GM23338 (cell line): ENCODE measurements at regions not wholly inside any gene's neighbourhood (a gene's known extent, or its start where the extent isn't known, plus 50 kb on each side); places are given as distances from the start of the nearest gene placed in this dataset.

Experiments
- ATAC-seq: fragments of 200-7000 bp; cut with Tn5 transposase; 3 replicates; pipeline ENCODE4 v1.9.1; 2020
- DNase-seq: peaks from one replicate; pipeline ENCODE4 v3.0.0-alpha.2; 2015; ENCODE audit warnings: low spot score
- H2AFZ ChIP-seq: fragments of 200-600 bp; sonication (generic); 2 replicates; pipeline ENCODE4 v1.8.0; 2016; ENCODE audit warnings: antibody characterized with exemption, mild to moderate bottlenecking, moderate library complexity
- H3F3A ChIP-seq: fragments of 200-600 bp; sonication (generic); replicated peaks from 2 replicates; pipeline ENCODE4 v1.8.0; 2017; ENCODE audit warnings: antibody characterized with exemption, mixed run types, low read depth
- H3K27ac ChIP-seq: fragments of 200-600 bp; sonication (generic); 2 replicates; pipeline ENCODE4 v1.6.1; 2016; ENCODE audit warnings: low read depth
- H3K27me3 ChIP-seq: fragments of 200-600 bp; sonication (generic); 2 replicates; pipeline ENCODE4 v1.8.0; 2016; ENCODE audit warnings: mild to moderate bottlenecking, mixed run types, moderate library complexity; ENCODE audit not compliant: insufficient read depth
- H3K36me3 ChIP-seq: fragments of 200-600 bp; sonication (generic); 2 replicates; pipeline ENCODE4 v1.8.0; 2016; ENCODE audit warnings: mild to moderate bottlenecking; ENCODE audit not compliant: insufficient read depth
- H3K4me1 ChIP-seq: fragments of 200-600 bp; sonication (generic); 2 replicates; pipeline ENCODE4 v1.8.0; 2016; ENCODE audit warnings: mild to moderate bottlenecking, moderate library complexity; ENCODE audit not compliant: insufficient read depth
- H3K4me2 ChIP-seq: fragments of 200-600 bp; sonication (generic); 2 replicates; pipeline ENCODE4 v1.7.1; 2017; ENCODE audit warnings: mixed run types
- H3K4me3 ChIP-seq: fragments of 200-600 bp; sonication (generic); 2 replicates; pipeline ENCODE4 v1.6.1; 2016; ENCODE audit warnings: mixed run types
- H3K79me2 ChIP-seq: fragments of 200-600 bp; sonication (generic); replicated peaks from 2 replicates; pipeline ENCODE4 v1.8.0; 2017; ENCODE audit warnings: mild to moderate bottlenecking; ENCODE audit not compliant: insufficient read depth
- H3K9me2 ChIP-seq: fragments of 200-600 bp; sonication (generic); 2 replicates; pipeline ENCODE4 v1.8.0; 2017; ENCODE audit not compliant: insufficient read depth
- H4K20me1 ChIP-seq: fragments of 200-600 bp; sonication (generic); replicated peaks from 2 replicates; pipeline ENCODE4 v1.8.0; 2017; ENCODE audit warnings: mild to moderate bottlenecking; ENCODE audit not compliant: insufficient read depth
- H3K27ac Mint-ChIP-seq: 2 replicates; pipeline ENCODE4 v1.8.0; 2020; ENCODE audit warnings: inconsistent platforms, mild to moderate bottlenecking, moderate library complexity, mixed read lengths
- H3K27me3 Mint-ChIP-seq: 3 replicates; pipeline ENCODE4 v1.8.0; 2022; ENCODE audit warnings: low read depth, mild to moderate bottlenecking, moderate library complexity, mixed read lengths, inconsistent platforms; ENCODE audit not compliant: insufficient read depth, poor library complexity
- H3K36me3 Mint-ChIP-seq: 3 replicates; pipeline ENCODE4 v1.8.0; 2021; ENCODE audit warnings: low read depth, mild to moderate bottlenecking, inconsistent platforms, moderate library complexity, mixed read lengths
- H3K4me1 Mint-ChIP-seq: 3 replicates; pipeline ENCODE4 v1.8.0; 2020; ENCODE audit warnings: mild to moderate bottlenecking, inconsistent platforms, mixed read lengths
- H3K4me3 Mint-ChIP-seq: 3 replicates; pipeline ENCODE4 v1.8.0; 2021; ENCODE audit warnings: moderate library complexity, mild to moderate bottlenecking, inconsistent platforms, mixed read lengths
- H3K9me3 Mint-ChIP-seq: 3 replicates; pipeline ENCODE4 v1.8.0; 2020; ENCODE audit warnings: moderate library complexity, mild to moderate bottlenecking, inconsistent platforms, mixed read lengths
- CREB1 ChIP-seq: fragments of 250-450 bp; sonication (Bioruptor Pico); IDR thresholded peaks from 2 replicates; pipeline ENCODE4 v1.5.0; 2020; ENCODE audit warnings: low read depth, mild to moderate bottlenecking, moderate library complexity
- EZH2phosphoT487 ChIP-seq: fragments of 200-600 bp; sonication (generic); IDR thresholded peaks from one replicate; pipeline ENCODE4 v1.8.1; 2018; ENCODE audit warnings: antibody characterized with exemption; ENCODE audit not compliant: unreplicated experiment
- JUNB ChIP-seq: IDR thresholded peaks from one replicate; pipeline ENCODE4 v1.6.1; 2016; ENCODE audit warnings: antibody characterized with exemption; ENCODE audit not compliant: unreplicated experiment
- NANOG ChIP-seq: IDR thresholded peaks from 2 replicates; pipeline ENCODE4 v1.6.1; 2016; ENCODE audit warnings: antibody characterized with exemption, borderline replicate concordance
- POLR2AphosphoS5 ChIP-seq: IDR thresholded peaks from 2 replicates; pipeline ENCODE4 v1.6.1; 2016; ENCODE audit warnings: antibody characterized with exemption, low read depth
- STAT1 ChIP-seq: IDR thresholded peaks from one replicate; pipeline ENCODE4 v1.6.1; 2016; ENCODE audit warnings: antibody characterized with exemption; ENCODE audit not compliant: unreplicated experiment
- ZNF114 ChIP-seq: fragments of 250-450 bp; sonication (Bioruptor Pico); IDR thresholded peaks from 2 replicates; pipeline ENCODE4 v1.5.0; 2020; ENCODE audit warnings: mild to moderate bottlenecking, moderate library complexity
- ZNF331 ChIP-seq: fragments of 250-450 bp; sonication (Bioruptor Pico); IDR thresholded peaks from 2 replicates; pipeline ENCODE4 v1.5.0; 2020; ENCODE audit warnings: low read depth, mild to moderate bottlenecking, moderate library complexity
- TF ChIP-seq, protein P1 (sequence below): fragments of 250-450 bp; sonication (Bioruptor Pico); IDR thresholded peaks from 2 replicates; pipeline ENCODE4 v1.5.0; 2020; ENCODE audit warnings: mild to moderate bottlenecking, moderate library complexity
- TF ChIP-seq, protein P2 (sequence below): IDR thresholded peaks from 2 replicates; pipeline ENCODE4 v1.6.1; 2016; ENCODE audit warnings: antibody characterized with exemption
- TF ChIP-seq, protein P3 (sequence below): IDR thresholded peaks from one replicate; pipeline ENCODE4 v1.6.1; 2018; ENCODE audit warnings: antibody characterized with exemption; ENCODE audit not compliant: unreplicated experiment

DNA sequence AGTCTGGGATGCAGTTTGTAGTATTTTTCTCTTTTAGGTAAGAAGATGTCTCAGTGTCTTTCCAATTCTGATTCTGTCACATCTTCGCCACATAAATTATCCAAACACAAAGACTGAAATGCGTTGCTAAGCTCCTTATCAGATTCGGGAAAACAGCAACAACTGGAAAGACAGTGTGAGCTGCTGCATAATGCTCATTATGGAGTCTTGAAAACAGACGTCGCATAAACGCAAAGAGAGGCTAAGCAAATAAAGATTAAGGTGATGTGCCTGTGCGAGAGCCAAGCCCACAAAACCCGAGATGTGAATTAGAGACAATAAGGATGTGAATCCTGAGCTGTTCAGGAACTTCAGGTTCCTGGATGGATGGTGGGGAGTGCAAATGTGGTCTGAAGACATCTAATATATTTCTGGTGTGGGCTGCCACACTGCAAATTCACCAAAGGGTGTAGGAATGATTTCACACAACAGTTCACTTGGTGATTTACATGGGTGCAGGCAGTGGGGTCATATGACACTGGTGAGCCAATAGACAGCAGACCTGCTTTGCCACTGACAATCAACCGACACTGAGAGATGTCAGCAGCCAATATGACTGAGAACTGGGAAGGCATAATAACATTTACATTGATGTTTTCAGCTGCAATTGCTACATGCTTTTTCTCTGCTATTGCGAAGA lies 195.8 kb downstream of the MTX2 start:
- Histone ChIP-seq H3K9me2 (no peaks in the 10 kb centered on the region), H3K27me3 (no peaks in the 10 kb centered on the region), H3K79me2 (no peaks in the 10 kb centered on the region), H3K36me3 (no peaks in the 10 kb centered on the region), H4K20me1 (no peaks in the 10 kb centered on the region), H3K4me1 (peaks cover 24% of the 10 kb centered on the region), H3K4me2 (no peak overlapping the region), H3K4me3 (no peak overlapping the region), H2AFZ (peak overlapping the region; percentile 60), H3K27ac (no peak overlapping the region), H3F3A (no peaks in the 10 kb centered on the region)
- Mint-ChIP-seq H3K27ac (no peak overlapping the region), H3K36me3 (no peaks in the 10 kb centered on the region), H3K9me3 (no peaks in the 10 kb centered on the region), H3K27me3 (peaks cover 2% of the 10 kb centered on the region), H3K4me1 (peaks cover 21% of the 10 kb centered on the region), H3K4me3 (no peak overlapping the region)
- TF ChIP-seq EZH2phosphoT487 (no peak), ZNF114 (CRISPR knock-in tag) (no peak), CREB1 (CRISPR knock-in tag) (no peak), JUNB (no peak), POLR2AphosphoS5 (no peak)
- DNase-seq (no peak), ATAC-seq (peak; percentile 58; the same call in 2 of the 3 replicates)

DNA sequence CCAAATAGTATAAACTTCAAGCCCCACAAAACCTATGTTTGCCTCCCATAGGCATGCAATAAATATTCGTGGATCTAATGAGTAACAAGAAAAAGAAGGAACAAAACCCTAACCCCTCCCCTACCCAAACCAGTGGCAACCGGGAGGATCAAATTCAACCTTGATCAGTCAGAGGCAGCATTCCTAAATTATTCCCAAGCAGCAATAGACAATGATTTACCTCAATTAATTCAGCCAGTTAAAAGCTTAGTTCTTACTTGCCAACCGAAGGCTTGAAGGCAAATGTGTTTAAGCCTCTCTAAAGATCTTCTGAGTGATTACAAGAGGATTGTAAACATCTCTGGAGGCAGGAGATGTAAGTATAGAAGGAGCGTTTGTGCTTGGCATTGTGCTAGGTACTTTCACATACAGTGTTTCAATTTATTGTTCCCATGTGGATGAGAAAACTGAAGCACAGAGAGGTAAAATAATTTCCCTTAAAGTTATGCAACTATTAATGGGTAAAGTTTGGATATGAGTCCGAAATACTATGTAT lies 197.7 kb downstream of the MTX2 start:
- Histone ChIP-seq H3K27ac (no peak overlapping the region), H3K27me3 (no peaks in the 10 kb centered on the region), H3F3A (no peaks in the 10 kb centered on the region), H2AFZ (no peak overlapping the region), H3K4me2 (no peak overlapping the region), H3K4me1 (peaks cover 17% of the 10 kb centered on the region), H4K20me1 (no peaks in the 10 kb centered on the region), H3K36me3 (no peaks in the 10 kb centered on the region), H3K79me2 (no peaks in the 10 kb centered on the region), H3K9me2 (no peaks in the 10 kb centered on the region), H3K4me3 (no peak overlapping the region)
- Mint-ChIP-seq H3K4me1 (peaks cover 20% of the 10 kb centered on the region), H3K4me3 (no peak overlapping the region), H3K9me3 (no peaks in the 10 kb centered on the region), H3K27ac (no peak overlapping the region), H3K36me3 (no peaks in the 10 kb centered on the region), H3K27me3 (peaks cover 2% of the 10 kb centered on the region)
- DNase-seq (no peak), ATAC-seq (no peak)
- TF ChIP-seq NANOG (no peak), ZNF114 (CRISPR knock-in tag) (no peak), CREB1 (CRISPR knock-in tag) (no peak), STAT1 (no peak), ZNF331 (CRISPR knock-in tag) (no peak), JUNB (no peak)
- TF ChIP-seq, protein P1, sequence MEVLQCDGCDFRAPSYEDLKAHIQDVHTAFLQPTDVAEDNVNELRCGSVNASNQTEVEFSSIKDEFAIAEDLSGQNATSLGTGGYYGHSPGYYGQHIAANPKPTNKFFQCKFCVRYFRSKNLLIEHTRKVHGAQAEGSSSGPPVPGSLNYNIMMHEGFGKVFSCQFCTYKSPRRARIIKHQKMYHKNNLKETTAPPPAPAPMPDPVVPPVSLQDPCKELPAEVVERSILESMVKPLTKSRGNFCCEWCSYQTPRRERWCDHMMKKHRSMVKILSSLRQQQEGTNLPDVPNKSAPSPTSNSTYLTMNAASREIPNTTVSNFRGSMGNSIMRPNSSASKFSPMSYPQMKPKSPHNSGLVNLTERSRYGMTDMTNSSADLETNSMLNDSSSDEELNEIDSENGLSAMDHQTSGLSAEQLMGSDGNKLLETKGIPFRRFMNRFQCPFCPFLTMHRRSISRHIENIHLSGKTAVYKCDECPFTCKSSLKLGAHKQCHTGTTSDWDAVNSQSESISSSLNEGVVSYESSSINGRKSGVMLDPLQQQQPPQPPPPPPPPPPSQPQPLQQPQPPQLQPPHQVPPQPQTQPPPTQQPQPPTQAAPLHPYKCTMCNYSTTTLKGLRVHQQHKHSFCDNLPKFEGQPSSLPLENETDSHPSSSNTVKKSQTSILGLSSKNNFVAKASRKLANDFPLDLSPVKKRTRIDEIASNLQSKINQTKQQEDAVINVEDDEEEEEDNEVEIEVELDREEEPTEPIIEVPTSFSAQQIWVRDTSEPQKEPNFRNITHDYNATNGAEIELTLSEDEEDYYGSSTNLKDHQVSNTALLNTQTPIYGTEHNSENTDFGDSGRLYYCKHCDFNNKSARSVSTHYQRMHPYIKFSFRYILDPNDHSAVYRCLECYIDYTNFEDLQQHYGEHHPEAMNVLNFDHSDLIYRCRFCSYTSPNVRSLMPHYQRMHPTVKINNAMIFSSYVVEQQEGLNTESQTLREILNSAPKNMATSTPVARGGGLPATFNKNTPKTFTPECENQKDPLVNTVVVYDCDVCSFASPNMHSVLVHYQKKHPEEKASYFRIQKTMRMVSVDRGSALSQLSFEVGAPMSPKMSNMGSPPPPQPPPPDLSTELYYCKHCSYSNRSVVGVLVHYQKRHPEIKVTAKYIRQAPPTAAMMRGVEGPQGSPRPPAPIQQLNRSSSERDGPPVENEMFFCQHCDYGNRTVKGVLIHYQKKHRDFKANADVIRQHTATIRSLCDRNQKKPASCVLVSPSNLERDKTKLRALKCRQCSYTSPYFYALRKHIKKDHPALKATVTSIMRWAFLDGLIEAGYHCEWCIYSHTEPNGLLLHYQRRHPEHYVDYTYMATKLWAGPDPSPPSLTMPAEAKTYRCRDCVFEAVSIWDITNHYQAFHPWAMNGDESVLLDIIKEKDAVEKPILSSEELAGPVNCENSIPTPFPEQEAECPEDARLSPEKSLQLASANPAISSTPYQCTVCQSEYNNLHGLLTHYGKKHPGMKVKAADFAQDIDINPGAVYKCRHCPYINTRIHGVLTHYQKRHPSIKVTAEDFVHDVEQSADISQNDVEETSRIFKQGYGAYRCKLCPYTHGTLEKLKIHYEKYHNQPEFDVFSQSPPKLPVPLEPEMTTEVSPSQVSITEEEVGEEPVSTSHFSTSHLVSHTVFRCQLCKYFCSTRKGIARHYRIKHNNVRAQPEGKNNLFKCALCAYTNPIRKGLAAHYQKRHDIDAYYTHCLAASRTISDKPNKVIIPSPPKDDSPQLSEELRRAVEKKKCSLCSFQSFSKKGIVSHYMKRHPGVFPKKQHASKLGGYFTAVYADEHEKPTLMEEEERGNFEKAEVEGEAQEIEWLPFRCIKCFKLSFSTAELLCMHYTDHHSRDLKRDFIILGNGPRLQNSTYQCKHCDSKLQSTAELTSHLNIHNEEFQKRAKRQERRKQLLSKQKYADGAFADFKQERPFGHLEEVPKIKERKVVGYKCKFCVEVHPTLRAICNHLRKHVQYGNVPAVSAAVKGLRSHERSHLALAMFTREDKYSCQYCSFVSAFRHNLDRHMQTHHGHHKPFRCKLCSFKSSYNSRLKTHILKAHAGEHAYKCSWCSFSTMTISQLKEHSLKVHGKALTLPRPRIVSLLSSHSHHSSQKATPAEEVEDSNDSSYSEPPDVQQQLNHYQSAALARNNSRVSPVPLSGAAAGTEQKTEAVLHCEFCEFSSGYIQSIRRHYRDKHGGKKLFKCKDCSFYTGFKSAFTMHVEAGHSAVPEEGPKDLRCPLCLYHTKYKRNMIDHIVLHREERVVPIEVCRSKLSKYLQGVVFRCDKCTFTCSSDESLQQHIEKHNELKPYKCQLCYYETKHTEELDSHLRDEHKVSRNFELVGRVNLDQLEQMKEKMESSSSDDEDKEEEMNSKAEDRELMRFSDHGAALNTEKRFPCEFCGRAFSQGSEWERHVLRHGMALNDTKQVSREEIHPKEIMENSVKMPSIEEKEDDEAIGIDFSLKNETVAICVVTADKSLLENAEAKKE = no peak
- TF ChIP-seq, protein P2, sequence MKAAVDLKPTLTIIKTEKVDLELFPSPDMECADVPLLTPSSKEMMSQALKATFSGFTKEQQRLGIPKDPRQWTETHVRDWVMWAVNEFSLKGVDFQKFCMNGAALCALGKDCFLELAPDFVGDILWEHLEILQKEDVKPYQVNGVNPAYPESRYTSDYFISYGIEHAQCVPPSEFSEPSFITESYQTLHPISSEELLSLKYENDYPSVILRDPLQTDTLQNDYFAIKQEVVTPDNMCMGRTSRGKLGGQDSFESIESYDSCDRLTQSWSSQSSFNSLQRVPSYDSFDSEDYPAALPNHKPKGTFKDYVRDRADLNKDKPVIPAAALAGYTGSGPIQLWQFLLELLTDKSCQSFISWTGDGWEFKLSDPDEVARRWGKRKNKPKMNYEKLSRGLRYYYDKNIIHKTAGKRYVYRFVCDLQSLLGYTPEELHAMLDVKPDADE = no peak
- TF ChIP-seq, protein P3, sequence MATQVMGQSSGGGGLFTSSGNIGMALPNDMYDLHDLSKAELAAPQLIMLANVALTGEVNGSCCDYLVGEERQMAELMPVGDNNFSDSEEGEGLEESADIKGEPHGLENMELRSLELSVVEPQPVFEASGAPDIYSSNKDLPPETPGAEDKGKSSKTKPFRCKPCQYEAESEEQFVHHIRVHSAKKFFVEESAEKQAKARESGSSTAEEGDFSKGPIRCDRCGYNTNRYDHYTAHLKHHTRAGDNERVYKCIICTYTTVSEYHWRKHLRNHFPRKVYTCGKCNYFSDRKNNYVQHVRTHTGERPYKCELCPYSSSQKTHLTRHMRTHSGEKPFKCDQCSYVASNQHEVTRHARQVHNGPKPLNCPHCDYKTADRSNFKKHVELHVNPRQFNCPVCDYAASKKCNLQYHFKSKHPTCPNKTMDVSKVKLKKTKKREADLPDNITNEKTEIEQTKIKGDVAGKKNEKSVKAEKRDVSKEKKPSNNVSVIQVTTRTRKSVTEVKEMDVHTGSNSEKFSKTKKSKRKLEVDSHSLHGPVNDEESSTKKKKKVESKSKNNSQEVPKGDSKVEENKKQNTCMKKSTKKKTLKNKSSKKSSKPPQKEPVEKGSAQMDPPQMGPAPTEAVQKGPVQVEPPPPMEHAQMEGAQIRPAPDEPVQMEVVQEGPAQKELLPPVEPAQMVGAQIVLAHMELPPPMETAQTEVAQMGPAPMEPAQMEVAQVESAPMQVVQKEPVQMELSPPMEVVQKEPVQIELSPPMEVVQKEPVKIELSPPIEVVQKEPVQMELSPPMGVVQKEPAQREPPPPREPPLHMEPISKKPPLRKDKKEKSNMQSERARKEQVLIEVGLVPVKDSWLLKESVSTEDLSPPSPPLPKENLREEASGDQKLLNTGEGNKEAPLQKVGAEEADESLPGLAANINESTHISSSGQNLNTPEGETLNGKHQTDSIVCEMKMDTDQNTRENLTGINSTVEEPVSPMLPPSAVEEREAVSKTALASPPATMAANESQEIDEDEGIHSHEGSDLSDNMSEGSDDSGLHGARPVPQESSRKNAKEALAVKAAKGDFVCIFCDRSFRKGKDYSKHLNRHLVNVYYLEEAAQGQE = no peak
